ENCODE measurements at regions not wholly inside any gene's neighbourhood (a gene's known extent, or its start where the extent isn't known, plus 50 kb on each side); places are given as distances from the start of the nearest gene placed in this dataset.

GRCh38 chr2:104523921-104524320 lies 330.0 kb upstream of the POU3F3 start:
- no peaks in the 10 kb centered on the region for H3K27me3 Mint-ChIP-seq (ENCODE audit: insufficient read depth, low read depth, poor library complexity)
- no peak overlapping the region for H3K4me3 Mint-ChIP-seq
- no peak for ATAC-seq

More at GRCh38 chr2:104523921-104524320, 330.0 kb upstream of the POU3F3 start:
- Histone ChIP-seq H3K4me3 (no peak overlapping the region), H3K4me1 (ENCODE audit: insufficient read depth) (peaks cover 6% of the 10 kb centered on the region; the same call in 1 of the 2 replicates), H3K27ac (ENCODE audit: low read depth) (no peak overlapping the region), H4K20me1 (replicated peaks; ENCODE audit: insufficient read depth) (no peaks in the 10 kb centered on the region), H3K9me2 (ENCODE audit: insufficient read depth) (no peaks in the 10 kb centered on the region), H3K4me2 (no peak overlapping the region), H2AFZ (no peak overlapping the region), H3K79me2 (replicated peaks; ENCODE audit: insufficient read depth) (no peaks in the 10 kb centered on the region), H3F3A (replicated peaks; ENCODE audit: low read depth) (no peaks in the 10 kb centered on the region), H3K36me3 (ENCODE audit: insufficient read depth) (no peaks in the 10 kb centered on the region), H3K27me3 (ENCODE audit: insufficient read depth) (no peaks in the 10 kb centered on the region)
- Mint-ChIP-seq H3K36me3 (ENCODE audit: low read depth) (no peaks in the 10 kb centered on the region), H3K4me1 (peaks cover 11% of the 10 kb centered on the region; the same call in 2 of the 3 replicates), H3K27ac (no peak overlapping the region), H3K9me3 (no peaks in the 10 kb centered on the region)
- TF ChIP-seq JUNB (IDR thresholded peaks at IDR 0.05; ENCODE audit: unreplicated experiment) (no peak), REST (IDR thresholded peaks at IDR 0.05; ENCODE audit: unreplicated experiment) (no peak), ZNF114 (CRISPR knock-in tag; IDR thresholded peaks at IDR 0.05) (no peak), ZNF462 (CRISPR knock-in tag; IDR thresholded peaks at IDR 0.05) (no peak), CREB1 (CRISPR knock-in tag; IDR thresholded peaks at IDR 0.05; ENCODE audit: low read depth) (no peak), EZH2 (IDR thresholded peaks at IDR 0.05; ENCODE audit: low read depth, unreplicated experiment) (no peak), EZH2phosphoT487 (IDR thresholded peaks at IDR 0.05; ENCODE audit: unreplicated experiment) (no peak), ETS1 (IDR thresholded peaks at IDR 0.05) (no peak)
- DNase-seq (ENCODE audit: low spot score), result no peak
